ENCODE measurements at regions not wholly inside any gene's neighbourhood (a gene's known extent, or its start where the extent isn't known, plus 50 kb on each side); places are given as distances from the start of the nearest gene placed in this dataset.

- no peak for DNase-seq (ENCODE audit: low read depth, low spot score)
Observed at GRCh38 chr3:127107002-127107401, 85.9 kb upstream of the PRR23E start.

- DNase-seq (ENCODE audit: low read depth, low spot score) = no peak
Observed at GRCh38 chr3:127107491-127108375, 85.2 kb upstream of the PRR23E start.

GRCh38 chr3:127108796-127109195 is 84.1 kb upstream of the PRR23E start:
- no peak for DNase-seq (ENCODE audit: low read depth, low spot score)

- DNase-seq (ENCODE audit: low read depth, low spot score) = peak; percentile 76
Observed at GRCh38 chr3:127110982-127111693, 81.8 kb upstream of the PRR23E start.

GRCh38 chr3:127112796-127113570 is 79.9 kb upstream of the PRR23E start:
- no peak for DNase-seq (ENCODE audit: low read depth, low spot score)

DNA sequence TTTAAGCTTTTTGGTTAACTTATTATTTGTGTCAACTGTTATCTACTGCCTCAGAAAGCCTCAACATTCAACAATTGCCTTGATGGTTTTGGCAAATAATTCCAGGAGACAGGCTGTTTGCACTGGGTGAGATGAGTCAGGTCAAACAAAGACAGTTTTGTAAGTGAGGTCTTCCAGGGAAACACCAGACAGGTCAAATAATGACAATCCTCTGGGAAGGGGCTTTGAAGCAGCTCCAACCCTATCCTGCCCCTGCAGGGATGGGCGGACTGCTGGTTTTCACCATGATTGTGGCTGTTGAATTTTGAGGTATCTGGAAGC is 79.4 kb upstream of the PRR23E start:
- no peak for DNase-seq (ENCODE audit: low read depth, low spot score)

DNA sequence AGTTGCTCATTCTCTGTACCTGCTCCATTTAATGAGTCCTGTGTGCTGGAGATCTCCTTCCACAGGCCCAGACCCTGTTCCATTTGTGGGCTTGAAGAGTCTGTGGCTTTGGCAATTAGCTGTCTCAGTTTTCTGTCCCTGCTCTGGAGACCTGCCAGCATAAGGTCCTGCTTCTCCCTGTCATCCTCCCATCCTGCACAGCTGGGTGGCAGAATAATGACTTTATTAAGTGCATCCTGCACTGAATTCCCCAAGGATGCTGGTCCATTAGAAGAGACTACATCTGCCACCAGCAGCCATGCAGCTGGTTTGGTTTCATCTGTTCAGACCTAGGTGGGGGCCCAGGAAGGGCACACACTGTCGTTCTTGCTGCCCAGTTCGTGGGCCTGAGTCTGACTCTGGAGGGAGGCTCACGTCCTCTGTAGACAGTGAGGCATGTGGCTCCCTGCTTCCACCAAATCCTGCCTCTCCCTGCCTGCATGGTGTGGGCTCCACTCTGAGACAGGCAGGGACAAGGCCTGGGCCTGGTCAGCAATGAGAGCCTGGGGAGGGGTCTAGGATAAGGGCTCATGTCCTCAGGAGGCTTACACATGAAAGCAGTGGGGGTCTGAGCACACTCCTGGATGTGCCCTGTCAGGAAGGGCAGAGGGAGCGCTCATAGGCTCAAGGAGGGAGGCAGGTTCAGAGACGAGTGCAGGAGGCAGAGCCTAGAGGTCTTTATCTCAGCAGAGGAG is 78.4 kb upstream of the PRR23E start:
- DNase-seq (ENCODE audit: low read depth, low spot score) = no peak

GRCh38 chr3:127115691-127116351 is 77.1 kb upstream of the PRR23E start:
- no peak for DNase-seq (ENCODE audit: low read depth, low spot score)

DNA sequence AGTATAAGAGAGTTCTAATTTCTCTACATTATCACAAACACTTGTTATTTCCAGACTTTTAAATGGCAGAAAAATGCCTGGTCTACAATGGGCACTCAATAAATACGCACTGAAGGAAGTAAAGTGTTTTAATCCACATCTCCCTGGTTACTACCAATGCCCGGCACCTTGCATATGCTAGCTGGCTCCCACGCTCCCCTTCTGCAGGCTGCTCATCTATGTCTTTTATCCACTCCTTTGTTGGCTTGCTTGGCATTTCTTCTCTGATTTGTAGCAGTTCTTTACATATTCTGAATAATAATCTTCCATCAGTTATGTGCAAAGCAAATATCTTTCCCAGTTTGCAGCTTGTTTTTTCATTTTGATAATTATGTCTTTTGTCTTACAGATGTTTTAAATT is 74.6 kb upstream of the PRR23E start:
- DNase-seq (ENCODE audit: low read depth, low spot score) = no peak

DNA sequence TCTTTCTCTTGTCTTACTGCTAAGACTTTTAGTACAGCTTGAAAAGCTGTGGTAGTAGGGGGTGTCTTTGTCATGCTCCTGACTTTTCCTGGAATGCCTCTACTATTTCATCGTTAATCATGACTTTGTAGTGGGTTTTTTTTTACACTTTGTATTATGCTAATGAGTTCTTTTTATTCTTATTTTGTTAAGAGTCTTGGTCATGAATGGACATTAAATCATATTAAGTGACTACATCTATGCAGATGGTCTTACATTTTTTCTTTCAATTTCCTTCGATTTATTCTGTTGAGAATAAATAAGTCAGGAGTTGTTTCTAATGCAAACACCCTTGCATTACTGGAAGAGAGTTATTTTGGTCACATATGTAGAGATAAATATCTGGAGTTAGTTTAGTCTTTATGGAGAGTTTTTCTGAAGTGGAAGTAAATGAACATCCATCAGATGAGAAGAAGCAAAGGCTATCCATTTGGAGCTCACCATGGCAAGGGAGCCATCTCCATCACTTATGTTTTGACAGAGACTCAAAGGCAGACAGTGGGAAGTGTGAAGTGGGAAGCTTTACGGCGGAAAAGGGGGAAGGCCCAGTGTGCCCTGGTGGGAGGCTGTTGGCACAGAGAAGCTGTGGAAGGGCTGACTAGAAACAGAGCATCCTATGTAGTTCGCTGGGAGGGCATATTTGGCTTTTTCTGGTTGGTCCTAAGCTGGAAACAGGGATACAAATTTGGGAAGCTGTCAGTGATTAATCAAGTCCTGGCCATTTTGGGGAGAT is 73.1 kb upstream of the PRR23E start:
- no peak for DNase-seq (ENCODE audit: low read depth, low spot score)

GRCh38 chr3:127120851-127121647 is 71.9 kb upstream of the PRR23E start:
- no peak for DNase-seq (ENCODE audit: low read depth, low spot score)

GRCh38 chr3:127121885-127122284 is 71.0 kb upstream of the PRR23E start:
- DNase-seq (ENCODE audit: low read depth, low spot score) = no peak

DNA sequence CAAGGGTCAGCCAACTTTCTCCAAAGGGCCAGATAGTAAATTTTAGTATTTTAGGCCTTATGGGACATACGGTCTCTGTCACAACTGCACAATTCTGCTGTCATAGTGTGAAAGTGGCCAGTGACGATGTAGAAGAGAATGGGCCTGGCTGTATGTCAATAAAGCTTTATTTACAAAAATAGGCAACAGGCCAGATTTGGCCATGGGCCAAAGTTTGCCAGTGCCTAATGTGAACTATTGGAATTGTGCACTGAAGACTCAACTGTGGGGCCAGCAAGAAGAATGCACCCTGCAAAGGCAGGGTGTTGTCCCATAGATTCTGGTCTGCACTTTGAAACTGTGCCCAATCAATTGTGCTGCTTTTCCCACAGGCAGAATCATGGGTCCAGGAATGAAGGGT is 69.4 kb upstream of the PRR23E start:
- DNase-seq (ENCODE audit: low read depth, low spot score) = no peak

DNA sequence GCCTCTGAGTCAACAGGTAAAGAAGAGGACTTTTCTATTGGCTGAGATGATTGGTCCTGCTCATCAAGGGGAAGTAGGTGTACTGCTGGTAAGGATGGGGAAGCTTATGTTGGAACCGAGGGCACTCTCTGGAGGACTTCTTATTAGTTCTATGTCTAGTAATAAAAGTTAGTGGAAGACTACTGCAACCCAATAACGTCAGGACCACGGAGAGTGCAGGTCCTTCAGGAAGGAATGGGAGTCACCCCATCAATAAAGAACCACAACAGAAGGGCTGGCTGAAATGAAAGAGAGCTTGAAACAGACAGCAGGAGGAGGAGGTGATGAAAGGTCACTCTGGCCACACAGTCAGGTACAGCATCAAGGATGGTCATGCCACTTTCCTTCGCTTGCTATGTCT is 68.8 kb upstream of the PRR23E start:
- DNase-seq (ENCODE audit: low read depth, low spot score) = no peak

DNA sequence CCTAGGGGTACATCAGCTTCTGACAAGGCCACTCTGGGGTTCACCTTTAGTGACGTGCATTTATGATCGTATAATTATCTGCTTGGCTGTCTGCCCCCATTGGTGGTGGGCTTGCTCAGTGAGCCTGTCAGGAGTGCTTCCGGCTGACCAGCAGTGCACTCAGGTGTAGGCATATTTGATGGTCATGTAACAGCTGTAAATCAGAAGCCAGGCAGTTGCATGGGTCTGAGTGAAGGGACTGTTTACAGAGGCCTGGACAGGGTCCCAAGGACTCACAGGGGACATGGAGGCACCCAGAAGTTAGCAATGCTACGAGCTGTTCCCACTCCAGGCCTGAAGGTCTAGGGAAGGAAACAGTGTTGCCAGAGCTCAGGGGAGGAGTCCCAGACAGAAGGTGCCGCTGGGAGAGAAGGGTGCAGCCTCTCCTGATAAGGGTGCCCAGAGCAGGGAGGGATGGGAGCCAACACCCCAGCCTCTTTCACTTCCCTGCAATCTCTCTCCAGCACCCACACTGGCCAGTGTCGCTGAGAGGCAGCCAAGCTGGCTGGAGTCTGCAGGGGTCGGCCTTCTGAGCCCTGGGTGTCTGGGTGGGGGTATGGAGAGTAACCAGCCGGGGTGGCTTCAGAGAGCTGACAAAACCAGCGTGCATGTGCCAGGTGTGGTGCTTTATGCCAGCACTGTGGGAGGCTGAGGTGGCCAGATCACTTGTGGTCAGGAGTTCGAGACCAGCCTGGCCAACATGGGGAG is 61.3 kb upstream of the PRR23E start:
- no peak for DNase-seq (ENCODE audit: low read depth, low spot score)

DNA sequence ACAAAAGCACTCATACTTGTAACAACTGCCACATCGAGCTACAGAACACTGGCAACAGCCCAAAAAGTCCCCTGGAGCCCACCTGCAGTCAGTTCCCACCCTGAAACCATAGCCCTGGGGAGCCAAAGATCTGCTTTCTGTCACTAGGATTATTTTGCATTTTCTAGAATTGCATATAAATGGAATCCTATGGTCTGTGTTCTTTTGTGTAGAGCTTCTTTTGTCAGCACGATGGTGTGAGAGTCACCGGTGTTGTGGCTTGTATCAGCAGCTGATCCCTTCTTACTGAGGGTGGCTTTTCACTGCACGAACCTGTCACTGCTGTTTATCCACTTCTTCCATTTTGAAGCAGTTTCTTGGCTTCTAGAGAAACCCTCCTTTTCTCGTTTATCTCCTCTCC is 60.1 kb upstream of the PRR23E start:
- DNase-seq (ENCODE audit: low read depth, low spot score) = peak; percentile 30

- no peak for DNase-seq (ENCODE audit: low read depth, low spot score)
Observed at GRCh38 chr3:127133971-127134370, 59.0 kb upstream of the PRR23E start.

GRCh38 chr3:127134466-127134865 is 58.5 kb upstream of the PRR23E start:
- no peak for DNase-seq (ENCODE audit: low read depth, low spot score)

DNA sequence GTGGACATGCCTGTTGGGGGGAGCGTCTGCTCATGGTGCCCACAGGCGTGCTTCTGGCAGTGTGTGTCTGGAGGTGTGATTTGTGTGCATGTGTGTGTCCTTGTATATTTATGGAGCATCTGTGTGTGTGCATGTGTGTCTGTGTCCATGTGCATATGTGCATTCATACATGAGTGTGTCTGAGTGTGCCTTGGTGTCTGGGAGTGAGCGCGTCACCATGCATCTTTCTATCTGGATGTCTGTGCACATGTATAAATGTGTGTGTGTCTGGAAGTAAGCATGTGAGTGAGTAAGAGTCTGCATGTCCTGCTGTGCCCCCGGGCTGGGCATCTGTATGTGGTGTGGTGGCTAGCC is 58.1 kb upstream of the PRR23E start:
- DNase-seq (ENCODE audit: low read depth, low spot score) = no peak

Data from ELF-1 (cell line).